OCI-LY7 (cell line): ENCODE measurements at regions not wholly inside any gene's neighbourhood (a gene's known extent, or its start where the extent isn't known, plus 50 kb on each side); places are given as distances from the start of the nearest gene placed in this dataset.

Experiments
- BruUV-seq: library from RNA; stranded (reverse); fragments of 400-500 nt; replicated peaks from 2 replicates; lab custom pipeline; 2021; lab: Mats Ljungman, UMichigan
- CTCF ChIA-PET: fragments of 300-600 bp; sonication (Branson Sonifier 250); formaldehyde crosslinking; loops from one replicate; lab custom pipeline; 2022; ENCODE audit warnings: antibody characterized with exemption; ENCODE audit not compliant: unreplicated experiment; lab: Charles Lee
- POLR2A ChIA-PET: fragments of 300-600 bp; sonication (Branson Sonifier 250); formaldehyde crosslinking; loops from one replicate; lab custom pipeline; 2022; ENCODE audit warnings: antibody characterized with exemption; lab: Charles Lee
- DNase-seq: peaks from one replicate; pipeline ENCODE4 v3.0.0-alpha.2; 2015; ENCODE audit warnings: low spot score
- H2AFZ ChIP-seq: fragments of 200-600 bp; sonication (generic), shearing (Covaris generic); 2 replicates; pipeline ENCODE4 v1.6.1; 2014; ENCODE audit warnings: mild to moderate bottlenecking, antibody characterized with exemption, low read length, moderate library complexity
- H3K27ac ChIP-seq: fragments of 200-600 bp; sonication (generic); 2 replicates; pipeline ENCODE4 v1.5.1; 2014; ENCODE audit warnings: mixed run types, low read depth, mild to moderate bottlenecking, moderate library complexity, low read length, inconsistent platforms; ENCODE audit not compliant: poor library complexity, severe bottlenecking
- H3K36me3 ChIP-seq: fragments of 200-600 bp; sonication (generic); 2 replicates; pipeline ENCODE4 v1.6.1; 2014; ENCODE audit warnings: mild to moderate bottlenecking, antibody characterized with exemption, low read length, moderate library complexity, mixed read lengths; ENCODE audit not compliant: insufficient read depth
- H3K4me1 ChIP-seq: fragments of 200-600 bp; sonication (generic); 2 replicates; pipeline ENCODE4 v1.5.1; 2014; ENCODE audit warnings: mild to moderate bottlenecking, low read length; ENCODE audit not compliant: insufficient read depth, poor library complexity, severe bottlenecking
- H3K4me2 ChIP-seq: fragments of 200-600 bp; sonication (generic); 2 replicates; pipeline ENCODE4 v1.6.1; 2014; ENCODE audit warnings: mild to moderate bottlenecking, low read length
- H3K4me3 ChIP-seq: fragments of 200-600 bp; sonication (generic); 2 replicates; pipeline ENCODE4 v1.5.1; 2014; ENCODE audit warnings: mild to moderate bottlenecking, low read depth, low read length; ENCODE audit not compliant: poor library complexity, severe bottlenecking
- H3K79me2 ChIP-seq: fragments of 200-600 bp; sonication (generic); 2 replicates; pipeline ENCODE4 v1.6.1; 2016; ENCODE audit warnings: low read depth, mild to moderate bottlenecking, low read length, moderate library complexity, mixed read lengths; ENCODE audit not compliant: insufficient read depth
- H3K9me2 ChIP-seq: fragments of 200-600 bp; sonication (generic); 2 replicates; pipeline ENCODE4 v1.6.1; 2016; ENCODE audit warnings: mild to moderate bottlenecking, low read length, mixed read lengths; ENCODE audit not compliant: insufficient read depth
- H3K9me3 ChIP-seq: fragments of 200-600 bp; sonication (generic); 2 replicates; pipeline ENCODE4 v1.6.1; 2014; ENCODE audit warnings: mild to moderate bottlenecking, mixed run types, low read length, mixed read lengths
- H4K20me1 ChIP-seq: fragments of 200-600 bp; sonication (generic); 2 replicates; pipeline ENCODE4 v1.6.1; 2014; ENCODE audit warnings: mild to moderate bottlenecking, antibody characterized with exemption, low read length, moderate library complexity, mixed read lengths; ENCODE audit not compliant: insufficient read depth
- EZH2phosphoT487 ChIP-seq: fragments of 200-600 bp; sonication (generic); IDR thresholded peaks from 2 replicates; pipeline ENCODE4 v1.6.1; 2018; ENCODE audit warnings: low read depth, borderline replicate concordance, mild to moderate bottlenecking, mixed run types, antibody characterized with exemption, low read length, moderate library complexity, mixed read lengths
- intact Hi-C: fragments of 100-400 bp; cut with micrococcal nuclease; formaldehyde crosslinking; loops from one replicate; pipeline ENCODE4 v1.10.0; 2022; ENCODE audit not compliant: unreplicated experiment
- TF ChIP-seq, protein P1 (sequence below): fragments of 200-600 bp; sonication (generic); conservative IDR thresholded peaks from 2 replicates; pipeline ENCODE4 v1.5.1; 2014; ENCODE audit warnings: mild to moderate bottlenecking, antibody characterized with exemption, low read length, moderate library complexity, mixed read lengths

DNA sequence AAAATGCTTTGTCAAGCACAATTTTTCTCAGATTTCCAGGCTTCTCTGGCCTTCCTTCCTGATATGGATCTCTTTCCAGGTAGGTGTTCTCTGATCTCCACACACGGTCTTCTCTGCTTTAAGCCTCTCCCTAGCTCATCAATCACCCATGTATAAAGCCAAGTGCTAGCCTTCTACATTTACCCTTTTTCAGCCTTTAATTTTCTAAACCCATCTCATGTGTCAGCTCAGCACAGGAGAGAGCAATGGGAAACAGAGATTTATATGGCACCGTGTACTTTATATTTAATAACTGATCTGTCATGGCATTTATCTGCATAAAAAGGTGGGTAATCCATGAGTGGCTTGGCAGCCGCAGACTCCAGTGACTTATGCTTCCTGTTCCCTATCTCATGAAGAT is 495.0 kb downstream of the RASEF start:
- H3K4me2 ChIP-seq = no peak overlapping the region
- H3K4me1 ChIP-seq = no peaks in the 10 kb centered on the region
- DNase-seq = no peak
- H3K9me3 ChIP-seq = no peaks in the 10 kb centered on the region
- BruUV-seq = no TSS peak
- ChIA-PET CTCF (no interaction called here), POLR2A (no interaction called here)
- no peak for TF ChIP-seq EZH2phosphoT487
- TF ChIP-seq, protein P1, sequence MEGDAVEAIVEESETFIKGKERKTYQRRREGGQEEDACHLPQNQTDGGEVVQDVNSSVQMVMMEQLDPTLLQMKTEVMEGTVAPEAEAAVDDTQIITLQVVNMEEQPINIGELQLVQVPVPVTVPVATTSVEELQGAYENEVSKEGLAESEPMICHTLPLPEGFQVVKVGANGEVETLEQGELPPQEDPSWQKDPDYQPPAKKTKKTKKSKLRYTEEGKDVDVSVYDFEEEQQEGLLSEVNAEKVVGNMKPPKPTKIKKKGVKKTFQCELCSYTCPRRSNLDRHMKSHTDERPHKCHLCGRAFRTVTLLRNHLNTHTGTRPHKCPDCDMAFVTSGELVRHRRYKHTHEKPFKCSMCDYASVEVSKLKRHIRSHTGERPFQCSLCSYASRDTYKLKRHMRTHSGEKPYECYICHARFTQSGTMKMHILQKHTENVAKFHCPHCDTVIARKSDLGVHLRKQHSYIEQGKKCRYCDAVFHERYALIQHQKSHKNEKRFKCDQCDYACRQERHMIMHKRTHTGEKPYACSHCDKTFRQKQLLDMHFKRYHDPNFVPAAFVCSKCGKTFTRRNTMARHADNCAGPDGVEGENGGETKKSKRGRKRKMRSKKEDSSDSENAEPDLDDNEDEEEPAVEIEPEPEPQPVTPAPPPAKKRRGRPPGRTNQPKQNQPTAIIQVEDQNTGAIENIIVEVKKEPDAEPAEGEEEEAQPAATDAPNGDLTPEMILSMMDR = no peak
- no peak overlapping the region for H2AFZ ChIP-seq
- intact Hi-C loops = no loop called here
- no peaks in the 10 kb centered on the region for H4K20me1 ChIP-seq
- no peaks in the 10 kb centered on the region for H3K79me2 ChIP-seq
- no peak overlapping the region for H3K4me3 ChIP-seq
- no peak overlapping the region for H3K27ac ChIP-seq
- H3K36me3 ChIP-seq = no peaks in the 10 kb centered on the region
- H3K9me2 ChIP-seq = no peaks in the 10 kb centered on the region

DNA sequence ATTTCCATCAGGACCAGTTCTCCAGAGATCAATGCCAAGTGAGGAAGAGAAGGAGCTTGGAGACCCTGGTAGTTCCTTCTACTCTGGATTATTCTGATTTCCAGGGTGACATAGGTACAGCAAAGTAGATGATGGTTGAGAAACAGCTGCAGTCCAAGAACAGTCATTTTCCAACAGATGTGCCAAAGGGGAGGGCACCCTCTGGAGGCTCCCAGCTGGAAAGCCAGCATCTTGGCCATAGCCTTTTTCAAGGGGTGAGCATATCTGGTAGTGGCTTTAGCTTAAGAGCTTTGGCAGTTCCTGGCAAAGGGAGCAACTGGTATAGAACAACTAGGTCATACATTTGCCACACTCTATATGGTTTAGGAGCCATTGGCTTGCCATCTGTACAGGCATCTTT is 492.7 kb downstream of the RASEF start:
- H3K27ac ChIP-seq = no peak overlapping the region
- no peaks in the 10 kb centered on the region for H3K4me1 ChIP-seq
- no peak overlapping the region for H3K4me2 ChIP-seq
- no peaks in the 10 kb centered on the region for H3K79me2 ChIP-seq
- H3K4me3 ChIP-seq = no peak overlapping the region
- no TSS peak for BruUV-seq
- no peak overlapping the region for H2AFZ ChIP-seq
- ChIA-PET CTCF (no interaction called here), POLR2A (interaction anchor here (0.5 to 0.7 kb wide), 2 partner anchors 1041 to 1074 kb away, joined by 3 read pairs; no protein-coding TSS in a partner anchor)
- DNase-seq = no peak
- H3K9me3 ChIP-seq = no peaks in the 10 kb centered on the region
- no peaks in the 10 kb centered on the region for H3K36me3 ChIP-seq
- no peaks in the 10 kb centered on the region for H3K9me2 ChIP-seq
- H4K20me1 ChIP-seq = no peaks in the 10 kb centered on the region
- intact Hi-C loops = no loop called here
- TF ChIP-seq, protein P1 = no peak
- TF ChIP-seq EZH2phosphoT487 = no peak

DNA sequence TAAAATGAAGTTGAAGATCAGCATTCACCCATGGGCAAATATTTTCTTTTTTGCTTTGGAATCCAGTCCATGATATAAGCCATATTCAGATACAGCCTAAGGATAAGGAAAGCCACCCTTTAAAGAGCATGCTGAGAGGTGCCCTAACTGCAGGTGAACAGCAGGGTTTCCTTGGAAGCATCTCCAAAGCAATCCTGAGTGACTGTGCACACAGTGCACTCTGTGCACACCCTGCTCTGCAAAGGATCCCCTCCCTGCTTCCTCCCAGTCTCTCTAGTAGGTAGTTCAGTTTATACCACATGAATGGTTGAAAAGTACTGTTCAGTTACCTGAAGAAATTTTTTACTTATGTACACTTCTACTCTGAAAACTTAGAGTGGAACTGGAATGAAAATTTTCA is 491.4 kb downstream of the RASEF start:
- Histone ChIP-seq H3K27ac (no peak overlapping the region), H3K4me3 (no peak overlapping the region), H3K36me3 (no peaks in the 10 kb centered on the region), H3K9me3 (no peaks in the 10 kb centered on the region), H2AFZ (no peak overlapping the region), H3K9me2 (no peaks in the 10 kb centered on the region; the same call in 1 of the 2 replicates), H3K79me2 (no peaks in the 10 kb centered on the region), H3K4me2 (no peak overlapping the region), H4K20me1 (no peaks in the 10 kb centered on the region), H3K4me1 (no peaks in the 10 kb centered on the region)
- ChIA-PET CTCF (no interaction called here), POLR2A (no interaction called here)
- intact Hi-C loops = no loop called here
- no TSS peak for BruUV-seq
- DNase-seq = no peak
- no peak for TF ChIP-seq EZH2phosphoT487
- TF ChIP-seq, protein P1 = no peak
